ENCODE measurements at regions not wholly inside any gene's neighbourhood (a gene's known extent, or its start where the extent isn't known, plus 50 kb on each side); places are given as distances from the start of the nearest gene placed in this dataset.

DNA sequence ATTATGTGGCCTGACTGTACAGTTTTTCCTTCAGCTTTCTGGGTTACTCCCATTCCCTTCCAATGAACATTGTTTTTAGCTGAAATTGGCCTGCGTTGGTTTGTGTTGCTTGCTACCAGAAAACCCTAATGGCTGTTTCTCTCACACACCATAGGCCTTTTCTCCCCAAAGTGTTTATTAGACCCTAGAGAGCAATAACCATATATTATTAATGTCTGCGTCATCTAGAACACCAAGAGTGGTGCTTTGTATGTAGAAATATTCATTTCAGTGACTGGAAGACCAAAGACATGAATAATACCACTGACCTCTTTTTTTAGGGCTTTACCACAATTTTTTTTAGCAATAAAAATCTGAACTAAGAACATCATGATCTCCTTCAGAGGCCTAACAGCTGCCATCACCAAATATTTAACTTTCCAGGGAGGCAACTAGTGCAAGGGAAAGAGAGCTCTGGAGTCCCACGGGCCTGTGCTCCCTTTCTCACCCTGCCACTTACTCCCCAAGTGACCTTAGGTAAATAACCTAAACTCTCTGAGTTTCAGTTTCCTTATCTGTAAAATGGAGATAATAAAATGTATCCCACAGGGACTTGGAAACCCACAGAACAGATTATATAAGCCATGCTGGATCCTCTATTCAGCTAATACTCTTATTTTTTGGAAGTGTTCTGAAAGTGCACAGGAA lies 201.9 kb upstream of the ISL1 start:
- TF ChIP-seq, protein P1, sequence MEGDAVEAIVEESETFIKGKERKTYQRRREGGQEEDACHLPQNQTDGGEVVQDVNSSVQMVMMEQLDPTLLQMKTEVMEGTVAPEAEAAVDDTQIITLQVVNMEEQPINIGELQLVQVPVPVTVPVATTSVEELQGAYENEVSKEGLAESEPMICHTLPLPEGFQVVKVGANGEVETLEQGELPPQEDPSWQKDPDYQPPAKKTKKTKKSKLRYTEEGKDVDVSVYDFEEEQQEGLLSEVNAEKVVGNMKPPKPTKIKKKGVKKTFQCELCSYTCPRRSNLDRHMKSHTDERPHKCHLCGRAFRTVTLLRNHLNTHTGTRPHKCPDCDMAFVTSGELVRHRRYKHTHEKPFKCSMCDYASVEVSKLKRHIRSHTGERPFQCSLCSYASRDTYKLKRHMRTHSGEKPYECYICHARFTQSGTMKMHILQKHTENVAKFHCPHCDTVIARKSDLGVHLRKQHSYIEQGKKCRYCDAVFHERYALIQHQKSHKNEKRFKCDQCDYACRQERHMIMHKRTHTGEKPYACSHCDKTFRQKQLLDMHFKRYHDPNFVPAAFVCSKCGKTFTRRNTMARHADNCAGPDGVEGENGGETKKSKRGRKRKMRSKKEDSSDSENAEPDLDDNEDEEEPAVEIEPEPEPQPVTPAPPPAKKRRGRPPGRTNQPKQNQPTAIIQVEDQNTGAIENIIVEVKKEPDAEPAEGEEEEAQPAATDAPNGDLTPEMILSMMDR (IDR thresholded peaks at IDR 0.05) = no peak
- no peaks in the 10 kb centered on the region for H3K27me3 Mint-ChIP-seq
- ChIA-PET POLR2A (no interaction called here), CTCF (no interaction called here)
- no peaks in the 10 kb centered on the region for H3K36me3 Mint-ChIP-seq (ENCODE audit: low read depth)
- no peaks in the 10 kb centered on the region for H3K4me1 Mint-ChIP-seq (ENCODE audit: low read depth)
- no peak for ATAC-seq
- no peak overlapping the region for H3K27ac Mint-ChIP-seq
- H3K9me3 Mint-ChIP-seq = peaks cover 1% of the 10 kb centered on the region
- DNase-seq = no peak
- H3K4me3 Mint-ChIP-seq = no peak overlapping the region
- intact Hi-C loops (cut with micrococcal nuclease) = no loop called here

DNA sequence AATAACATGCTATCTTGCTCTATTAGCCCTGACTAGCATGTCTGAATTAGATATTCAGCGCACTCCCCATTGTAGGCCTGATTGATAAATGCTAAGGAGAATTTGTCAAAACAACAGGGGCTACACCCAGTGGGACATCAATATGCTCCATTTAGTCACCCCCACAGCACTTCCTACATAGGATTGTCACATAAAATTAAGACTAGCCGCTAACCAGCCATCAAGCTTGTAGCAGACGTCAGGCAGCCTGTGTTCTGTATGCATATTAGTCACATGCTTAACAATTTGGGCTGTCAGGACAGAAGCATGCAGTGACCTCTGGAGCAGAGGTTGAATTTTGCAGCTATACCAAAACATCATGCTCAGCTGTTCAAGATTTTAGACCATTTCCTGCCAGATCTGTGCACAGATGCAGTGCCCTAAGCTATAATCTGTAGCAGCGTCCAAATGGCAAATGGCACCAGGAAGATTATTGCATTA lies 197.4 kb upstream of the ISL1 start:
- CTCF ChIA-PET = no interaction called here
- no peaks in the 10 kb centered on the region for H3K4me1 Mint-ChIP-seq (ENCODE audit: low read depth)
- DNase-seq (no peak), ATAC-seq (no peak)
- no peaks in the 10 kb centered on the region for H3K36me3 Mint-ChIP-seq (ENCODE audit: low read depth)
- intact Hi-C loops (cut with micrococcal nuclease) = no loop called here
- H3K4me3 Mint-ChIP-seq = no peak overlapping the region
- H3K27ac Mint-ChIP-seq = no peak overlapping the region
- TF ChIP-seq, protein P1 (IDR thresholded peaks at IDR 0.05) = no peak
- H3K9me3 Mint-ChIP-seq = peaks cover 1% of the 10 kb centered on the region
- no peaks in the 10 kb centered on the region for H3K27me3 Mint-ChIP-seq
- POLR2A ChIA-PET = no interaction called here

DNA sequence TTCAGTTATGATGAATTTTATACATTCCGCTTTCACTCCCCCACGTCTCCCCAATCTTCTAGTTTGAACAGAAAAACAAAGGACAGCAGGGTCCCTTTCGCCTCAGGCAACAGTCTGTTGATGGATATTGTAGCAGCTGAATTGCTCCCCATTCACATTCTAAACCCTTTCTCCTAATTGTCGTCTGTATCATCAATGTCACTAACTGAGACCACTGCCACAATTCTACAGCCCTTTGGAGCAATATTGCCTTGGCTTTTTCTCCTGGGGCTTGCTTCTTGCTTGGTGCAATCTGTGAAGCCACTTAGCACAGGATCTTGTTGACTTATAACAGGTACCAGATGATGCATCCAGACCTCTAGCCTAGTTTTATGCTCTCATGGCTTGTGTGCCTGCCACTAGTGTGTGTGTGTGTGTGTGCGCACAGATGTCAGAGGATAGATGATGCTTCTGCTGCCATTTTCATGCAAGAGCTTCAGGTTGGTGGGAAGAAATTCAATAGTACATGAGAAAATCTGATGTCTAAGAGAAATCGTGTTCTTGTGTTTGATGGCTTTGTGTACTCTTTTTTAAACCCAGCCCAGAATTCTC lies 195.2 kb upstream of the ISL1 start:
- peaks cover 1% of the 10 kb centered on the region for H3K9me3 Mint-ChIP-seq
- H3K4me3 Mint-ChIP-seq = no peak overlapping the region
- no peaks in the 10 kb centered on the region for H3K36me3 Mint-ChIP-seq (ENCODE audit: low read depth)
- TF ChIP-seq, protein P1 (IDR thresholded peaks at IDR 0.05) = no peak
- ATAC-seq = no peak
- POLR2A ChIA-PET = no interaction called here
- no peak overlapping the region for H3K27ac Mint-ChIP-seq
- H3K27me3 Mint-ChIP-seq = no peaks in the 10 kb centered on the region
- H3K4me1 Mint-ChIP-seq (ENCODE audit: low read depth) = no peaks in the 10 kb centered on the region
- intact Hi-C loops (cut with micrococcal nuclease) = no loop called here
- no peak for DNase-seq
- CTCF ChIA-PET = no interaction called here

DNA sequence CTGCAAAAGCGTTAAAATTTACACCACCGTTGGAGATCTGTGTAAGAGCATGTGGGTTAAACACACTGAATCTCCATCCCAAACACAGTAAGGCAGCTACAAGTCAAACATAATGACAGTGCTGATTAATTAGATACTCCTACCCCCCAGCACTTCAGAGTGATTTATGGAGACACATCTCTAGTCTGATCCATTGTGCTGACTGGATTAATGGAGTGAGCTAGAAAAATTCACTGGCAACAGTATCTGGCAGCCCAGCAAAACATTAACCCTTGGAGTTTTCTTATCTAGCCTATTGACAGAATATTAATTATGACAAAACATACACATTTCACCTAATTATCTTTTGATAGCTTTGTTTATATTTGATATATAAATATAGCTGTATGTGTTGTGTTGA lies 188.6 kb upstream of the ISL1 start:
- TF ChIP-seq, protein P1 (IDR thresholded peaks at IDR 0.05) = no peak
- Mint-ChIP-seq H3K9me3 (peaks cover 2% of the 10 kb centered on the region), H3K36me3 (ENCODE audit: low read depth) (no peaks in the 10 kb centered on the region), H3K27me3 (no peaks in the 10 kb centered on the region), H3K27ac (no peak overlapping the region), H3K4me3 (no peak overlapping the region), H3K4me1 (ENCODE audit: low read depth) (no peaks in the 10 kb centered on the region)
- ChIA-PET CTCF (interaction anchor here (1.0 kb wide), 1 partner anchor 231 kb away, joined by 3 read pairs; no protein-coding TSS in a partner anchor), POLR2A (no interaction called here)
- DNase-seq (no peak), ATAC-seq (no peak)
- intact Hi-C loops (cut with micrococcal nuclease) = no loop called here

DNA sequence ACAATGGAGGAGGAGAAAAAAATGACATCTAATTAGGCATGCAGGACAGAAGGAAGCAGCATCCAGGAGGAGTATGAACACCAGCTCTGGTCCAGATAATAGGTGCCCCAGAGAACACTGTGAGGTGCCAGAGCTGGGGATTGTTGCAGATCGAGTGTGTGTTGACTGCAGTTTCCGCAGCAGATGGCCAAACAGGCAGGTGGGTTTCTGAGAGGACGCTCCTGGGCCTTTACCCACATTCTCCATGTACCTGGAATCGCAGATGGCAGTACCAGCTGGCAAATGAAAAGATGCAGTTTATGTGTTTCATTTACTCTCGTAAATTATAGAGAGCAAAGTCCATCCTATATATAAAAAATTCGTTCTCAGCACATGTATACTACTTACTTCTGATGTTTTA lies 182.2 kb upstream of the ISL1 start:
- Mint-ChIP-seq H3K27ac (no peak overlapping the region), H3K4me1 (ENCODE audit: low read depth) (no peaks in the 10 kb centered on the region), H3K27me3 (no peaks in the 10 kb centered on the region), H3K4me3 (no peak overlapping the region), H3K36me3 (ENCODE audit: low read depth) (no peaks in the 10 kb centered on the region), H3K9me3 (peaks cover 2% of the 10 kb centered on the region)
- CTCF ChIA-PET = no interaction called here
- ATAC-seq (no peak), DNase-seq (no peak)
- POLR2A ChIA-PET = no interaction called here
- intact Hi-C loops (cut with micrococcal nuclease) = no loop called here
- TF ChIP-seq, protein P1 (IDR thresholded peaks at IDR 0.05) = no peak

Data from activated CD8-positive, alpha-beta T cell treated with anti-CD3 and anti-CD28 coated beads for 36 hours (primary cell).